MM.1S (cell line): ENCODE measurements at regions not wholly inside any gene's neighbourhood (a gene's known extent, or its start where the extent isn't known, plus 50 kb on each side); places are given as distances from the start of the nearest gene placed in this dataset.

Source experiments
- DNase-seq: peaks from one replicate; pipeline ENCODE4 v3.0.0-alpha.2; 2015
- H2AFZ ChIP-seq: fragments of 300-600 bp; sonication (generic); 2 replicates; pipeline ENCODE4 v1.6.0; 2016; ENCODE audit warnings: antibody characterized with exemption, low read length
- H3F3A ChIP-seq: fragments of 300-600 bp; sonication (generic); 2 replicates; pipeline ENCODE4 v1.6.1; 2016; ENCODE audit warnings: mild to moderate bottlenecking, antibody characterized with exemption, low read length, moderate library complexity, mixed read lengths; ENCODE audit not compliant: insufficient read depth
- H3K27ac ChIP-seq: fragments of 300-600 bp; sonication (generic); 2 replicates; pipeline ENCODE4 v1.5.1; 2016; ENCODE audit warnings: mild to moderate bottlenecking, low read length
- H3K27me3 ChIP-seq: fragments of 300-600 bp; sonication (generic); replicated peaks from 2 replicates; pipeline ENCODE4 v1.6.0; 2016; ENCODE audit warnings: low read length; ENCODE audit not compliant: insufficient read depth
- H3K36me3 ChIP-seq: fragments of 300-600 bp; sonication (generic); replicated peaks from 2 replicates; pipeline ENCODE4 v1.6.1; 2016; ENCODE audit warnings: mild to moderate bottlenecking, low read length, mixed read lengths; ENCODE audit not compliant: insufficient read depth
- H3K4me1 ChIP-seq: fragments of 300-600 bp; sonication (generic); 2 replicates; pipeline ENCODE4 v1.6.1; 2016; ENCODE audit warnings: low read length, mixed read lengths
- H3K4me2 ChIP-seq: fragments of 300-600 bp; sonication (generic); 2 replicates; pipeline ENCODE4 v1.6.0; 2016; ENCODE audit warnings: low read depth, low read length
- H3K4me3 ChIP-seq: fragments of 300-600 bp; sonication (generic); 2 replicates; pipeline ENCODE4 v1.5.1; 2016; ENCODE audit warnings: low read length, mixed read lengths
- H3K79me2 ChIP-seq: fragments of 300-600 bp; sonication (generic); 2 replicates; pipeline ENCODE4 v1.6.1; 2016; ENCODE audit warnings: mixed run types, low read length, mixed read lengths
- H3K9ac ChIP-seq: fragments of 300-600 bp; sonication (generic); 2 replicates; pipeline ENCODE4 v1.6.1; 2016; ENCODE audit warnings: low read length, mixed read lengths
- H3K9me2 ChIP-seq: fragments of 300-600 bp; sonication (generic); replicated peaks from 2 replicates; pipeline ENCODE4 v1.6.1; 2016; ENCODE audit warnings: mild to moderate bottlenecking, low read length, mixed read lengths; ENCODE audit not compliant: insufficient read depth
- H3K9me3 ChIP-seq: fragments of 300-600 bp; sonication (generic); replicated peaks from 2 replicates; pipeline ENCODE4 v1.6.1; 2016; ENCODE audit warnings: mild to moderate bottlenecking, low read length, mixed read lengths; ENCODE audit not compliant: insufficient read depth
- H4K20me1 ChIP-seq: fragments of 300-600 bp; sonication (generic); 2 replicates; pipeline ENCODE4 v1.6.1; 2016; ENCODE audit warnings: mild to moderate bottlenecking, low read length, moderate library complexity, mixed read lengths; ENCODE audit not compliant: insufficient read depth
- EZH2 ChIP-seq: fragments of 300-600 bp; sonication (generic); optimal IDR thresholded peaks from 2 replicates; pipeline ENCODE3; 2017; ENCODE audit warnings: low read depth, mild to moderate bottlenecking, antibody characterized with exemption, low read length, mixed read lengths
- EZH2phosphoT487 ChIP-seq: fragments of 300-600 bp; sonication (generic); IDR thresholded peaks from 2 replicates; pipeline ENCODE4 v1.6.1; 2018; ENCODE audit warnings: antibody characterized with exemption, low read length
- TF ChIP-seq, protein P1 (sequence below): fragments of 300-600 bp; sonication (generic); IDR thresholded peaks from 2 replicates; pipeline ENCODE4 v1.5.1; 2016; ENCODE audit warnings: antibody characterized with exemption, low read length, mixed read lengths

GRCh38 chr3:166734734-166735133, 645.4 kb downstream of the ZBBX start:
- H3F3A ChIP-seq: no peaks in the 10 kb centered on the region
- no peak overlapping the region for H3K27ac ChIP-seq
- H3K9me3 ChIP-seq: no peaks in the 10 kb centered on the region
- H4K20me1 ChIP-seq: no peaks in the 10 kb centered on the region
- no peak overlapping the region for H2AFZ ChIP-seq
- H3K79me2 ChIP-seq: no peaks in the 10 kb centered on the region
- no peak for DNase-seq
- no peak for TF ChIP-seq EZH2
- H3K4me1 ChIP-seq: no peaks in the 10 kb centered on the region
- H3K36me3 ChIP-seq: no peaks in the 10 kb centered on the region
- H3K9ac ChIP-seq: no peak overlapping the region
- no peak overlapping the region for H3K4me3 ChIP-seq
- no peaks in the 10 kb centered on the region for H3K27me3 ChIP-seq
- no peak overlapping the region for H3K4me2 ChIP-seq
- H3K9me2 ChIP-seq: no peaks in the 10 kb centered on the region

GRCh38 chr3:166731701-166732100, 648.4 kb downstream of the ZBBX start:
- Histone ChIP-seq H2AFZ (no peak overlapping the region), H3K27ac (no peak overlapping the region), H3F3A (no peaks in the 10 kb centered on the region), H3K4me1 (no peaks in the 10 kb centered on the region), H3K9ac (no peak overlapping the region), H3K27me3 (no peaks in the 10 kb centered on the region), H4K20me1 (no peaks in the 10 kb centered on the region), H3K9me2 (no peaks in the 10 kb centered on the region), H3K4me3 (no peak overlapping the region), H3K4me2 (no peak overlapping the region), H3K9me3 (no peaks in the 10 kb centered on the region), H3K36me3 (no peaks in the 10 kb centered on the region), H3K79me2 (no peaks in the 10 kb centered on the region)
- TF ChIP-seq, protein P1, sequence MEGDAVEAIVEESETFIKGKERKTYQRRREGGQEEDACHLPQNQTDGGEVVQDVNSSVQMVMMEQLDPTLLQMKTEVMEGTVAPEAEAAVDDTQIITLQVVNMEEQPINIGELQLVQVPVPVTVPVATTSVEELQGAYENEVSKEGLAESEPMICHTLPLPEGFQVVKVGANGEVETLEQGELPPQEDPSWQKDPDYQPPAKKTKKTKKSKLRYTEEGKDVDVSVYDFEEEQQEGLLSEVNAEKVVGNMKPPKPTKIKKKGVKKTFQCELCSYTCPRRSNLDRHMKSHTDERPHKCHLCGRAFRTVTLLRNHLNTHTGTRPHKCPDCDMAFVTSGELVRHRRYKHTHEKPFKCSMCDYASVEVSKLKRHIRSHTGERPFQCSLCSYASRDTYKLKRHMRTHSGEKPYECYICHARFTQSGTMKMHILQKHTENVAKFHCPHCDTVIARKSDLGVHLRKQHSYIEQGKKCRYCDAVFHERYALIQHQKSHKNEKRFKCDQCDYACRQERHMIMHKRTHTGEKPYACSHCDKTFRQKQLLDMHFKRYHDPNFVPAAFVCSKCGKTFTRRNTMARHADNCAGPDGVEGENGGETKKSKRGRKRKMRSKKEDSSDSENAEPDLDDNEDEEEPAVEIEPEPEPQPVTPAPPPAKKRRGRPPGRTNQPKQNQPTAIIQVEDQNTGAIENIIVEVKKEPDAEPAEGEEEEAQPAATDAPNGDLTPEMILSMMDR: no peak
- TF ChIP-seq EZH2 (no peak), EZH2phosphoT487 (no peak)
- DNase-seq: no peak

DNA sequence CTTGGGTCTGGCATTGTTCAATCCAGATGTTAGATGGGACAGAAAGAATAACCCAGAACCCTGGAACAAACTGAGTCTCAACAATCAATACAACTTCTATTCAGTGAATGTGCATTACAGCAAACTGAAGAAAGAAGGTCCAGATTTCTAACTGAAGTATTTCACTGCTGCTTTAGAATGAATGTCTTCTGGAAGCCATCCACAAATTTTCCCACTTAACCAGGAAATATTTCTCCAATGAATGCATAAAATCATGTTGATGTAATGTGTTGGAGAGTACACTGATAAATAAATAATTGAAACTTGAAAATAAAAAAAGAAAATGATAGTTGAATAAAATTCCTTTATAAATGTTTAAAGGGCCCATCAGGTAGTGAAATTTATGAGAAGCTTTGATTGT, 658.6 kb downstream of the ZBBX start:
- TF ChIP-seq, protein P1: no peak
- TF ChIP-seq EZH2phosphoT487 (no peak), EZH2 (no peak)

GRCh38 chr3:166714206-166714605, 665.9 kb downstream of the ZBBX start:
- Histone ChIP-seq H2AFZ (no peak overlapping the region), H4K20me1 (no peaks in the 10 kb centered on the region), H3K4me1 (no peaks in the 10 kb centered on the region), H3K9ac (no peak overlapping the region), H3K27me3 (no peaks in the 10 kb centered on the region), H3K36me3 (no peaks in the 10 kb centered on the region), H3K79me2 (no peaks in the 10 kb centered on the region), H3K27ac (no peak overlapping the region), H3F3A (no peaks in the 10 kb centered on the region), H3K4me3 (no peak overlapping the region), H3K9me2 (no peaks in the 10 kb centered on the region), H3K9me3 (no peaks in the 10 kb centered on the region), H3K4me2 (no peak overlapping the region)
- TF ChIP-seq, protein P1: no peak
- TF ChIP-seq EZH2: no peak
- no peak for TF ChIP-seq EZH2phosphoT487
- no peak for DNase-seq

More for the DNA sequence above, 658.6 kb downstream of the ZBBX start:
- no peak overlapping the region for H3K4me2 ChIP-seq
- H3K36me3 ChIP-seq: no peaks in the 10 kb centered on the region
- H3K27ac ChIP-seq: no peak overlapping the region
- H3K79me2 ChIP-seq: no peaks in the 10 kb centered on the region
- H3K4me3 ChIP-seq: no peak overlapping the region
- H3K4me1 ChIP-seq: no peaks in the 10 kb centered on the region
- H3K9me2 ChIP-seq: no peaks in the 10 kb centered on the region
- H3K9ac ChIP-seq: no peak overlapping the region
- DNase-seq: no peak
- H2AFZ ChIP-seq: no peak overlapping the region
- no peaks in the 10 kb centered on the region for H3K9me3 ChIP-seq
- no peaks in the 10 kb centered on the region for H3F3A ChIP-seq
- H4K20me1 ChIP-seq: no peaks in the 10 kb centered on the region
- no peaks in the 10 kb centered on the region for H3K27me3 ChIP-seq
